HG02798 (cell line): ENCODE measurements at regions not wholly inside any gene's neighbourhood (a gene's known extent, or its start where the extent isn't known, plus 50 kb on each side); places are given as distances from the start of the nearest gene placed in this dataset.

ENCODE experiments used
- ATAC-seq: cut with Tn5 transposase; IDR thresholded peaks from one replicate; pipeline ENCODE4 v1.9.1; 2021; ENCODE audit warnings: mild to moderate bottlenecking; ENCODE audit not compliant: unreplicated experiment, poor library complexity

DNA sequence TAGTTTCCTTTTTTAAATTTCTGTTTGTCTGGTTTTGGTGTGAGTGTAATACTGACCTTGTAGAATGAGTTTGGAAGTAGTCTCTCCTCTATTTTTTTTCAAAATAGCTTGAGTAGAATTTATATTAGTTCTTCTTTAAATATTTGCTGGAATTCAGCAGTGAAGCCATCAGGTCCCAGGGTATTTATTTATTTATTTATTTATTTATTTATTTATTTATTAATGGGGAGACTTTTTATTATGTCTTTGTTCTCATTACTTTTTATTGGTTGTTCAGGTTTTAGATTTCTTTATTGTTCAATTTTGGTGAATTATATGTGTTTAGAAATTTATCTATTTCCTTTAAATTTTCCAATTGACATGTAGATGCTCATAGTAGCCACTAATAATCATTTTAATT is 875.8 kb upstream of the COX7C start:
- no peak for ATAC-seq

DNA sequence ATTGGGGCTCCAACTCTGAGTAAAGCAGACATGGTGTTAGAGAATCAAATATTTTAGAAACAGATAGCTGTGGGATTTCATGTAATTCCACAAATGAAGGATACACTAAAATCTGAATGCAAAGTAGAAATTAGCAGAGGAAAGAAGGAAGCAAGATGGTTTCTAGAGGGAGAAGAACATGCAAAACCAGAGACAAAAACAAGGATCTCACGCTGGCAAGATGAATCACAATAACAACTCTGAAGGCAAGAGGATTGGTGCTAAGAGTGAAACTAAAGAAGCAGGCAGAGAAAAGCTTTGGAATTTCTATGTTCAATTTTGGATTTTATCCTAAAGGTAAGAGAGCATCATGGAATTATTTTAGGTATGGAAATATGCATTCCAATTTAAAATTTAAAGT is 857.2 kb upstream of the COX7C start:
- ATAC-seq: no peak

DNA sequence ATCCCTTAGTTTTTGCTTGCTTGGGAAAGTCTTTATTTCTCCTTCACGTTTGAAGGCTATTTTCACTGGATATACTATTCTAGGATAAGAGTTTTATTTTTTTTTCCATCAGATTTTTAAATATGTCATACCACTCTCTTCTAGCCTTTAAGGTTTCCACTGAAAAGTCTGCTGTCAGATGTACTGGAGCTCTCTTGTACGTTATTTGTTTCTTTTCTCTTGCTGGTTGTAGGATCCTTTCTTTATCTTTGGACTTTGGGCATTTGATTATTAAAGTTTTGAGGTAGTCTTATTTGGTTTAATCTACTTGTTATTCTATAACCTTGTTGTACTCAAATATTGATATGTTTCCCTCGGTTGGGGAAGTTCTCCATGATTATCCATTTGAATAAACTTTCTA is 848.4 kb upstream of the COX7C start:
- no peak for ATAC-seq

DNA sequence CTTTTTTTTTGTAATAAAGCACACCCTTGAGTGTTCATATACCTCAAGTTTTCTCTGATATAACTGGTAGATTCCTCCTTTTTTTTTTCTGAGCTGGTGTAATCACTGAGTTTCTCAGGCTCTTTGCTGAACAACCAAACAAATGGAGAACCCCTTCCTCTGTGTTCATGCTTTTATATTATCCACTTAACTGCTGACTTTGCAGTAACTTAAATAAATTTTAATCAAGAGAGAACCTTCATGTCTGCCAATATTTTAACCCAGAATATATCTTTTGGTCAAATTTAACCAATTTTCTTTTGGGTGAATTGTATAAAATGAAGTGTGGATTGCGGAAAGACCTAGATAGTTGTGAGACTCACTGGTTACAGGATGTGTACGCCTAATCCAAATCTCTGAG is 833.0 kb upstream of the COX7C start:
- no peak for ATAC-seq

DNA sequence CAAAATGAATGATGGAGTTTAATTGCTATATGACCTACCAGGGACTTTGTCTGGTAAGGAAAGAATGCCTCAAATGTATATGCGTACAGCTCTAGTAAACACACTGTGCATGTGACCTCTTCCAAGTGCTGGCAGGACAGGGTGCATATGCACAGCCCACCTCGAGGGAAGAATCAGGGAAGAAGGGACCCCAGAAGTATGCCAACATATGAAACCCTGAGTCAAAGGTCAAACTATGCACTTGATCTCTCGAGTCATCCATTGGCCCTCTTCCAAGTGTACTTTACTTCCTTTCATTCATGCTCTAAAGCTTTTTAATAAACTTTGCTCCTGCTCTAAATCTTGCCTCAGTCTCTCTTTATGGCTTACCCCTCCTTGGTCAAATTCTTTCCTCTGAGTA is 804.6 kb upstream of the COX7C start:
- ATAC-seq: no peak

DNA sequence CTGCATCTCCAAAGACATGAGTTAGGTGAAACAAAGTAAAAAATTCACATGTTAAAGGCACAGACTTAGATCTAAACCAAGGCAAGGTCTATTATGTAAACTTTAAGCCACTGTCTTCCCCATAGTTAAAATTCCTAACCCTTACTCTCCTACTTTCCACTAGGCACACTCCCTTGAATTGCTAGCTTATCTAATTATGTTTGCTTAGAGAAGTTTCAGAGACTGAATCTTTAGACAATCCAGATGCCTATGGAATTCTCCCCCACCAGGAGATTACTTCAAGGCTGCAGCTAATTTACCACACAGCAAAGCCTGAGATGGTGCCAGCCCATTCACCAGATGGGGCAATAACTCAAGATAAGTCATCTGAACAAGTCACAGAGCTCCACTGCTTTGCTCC is 803.1 kb upstream of the COX7C start:
- no peak for ATAC-seq

DNA sequence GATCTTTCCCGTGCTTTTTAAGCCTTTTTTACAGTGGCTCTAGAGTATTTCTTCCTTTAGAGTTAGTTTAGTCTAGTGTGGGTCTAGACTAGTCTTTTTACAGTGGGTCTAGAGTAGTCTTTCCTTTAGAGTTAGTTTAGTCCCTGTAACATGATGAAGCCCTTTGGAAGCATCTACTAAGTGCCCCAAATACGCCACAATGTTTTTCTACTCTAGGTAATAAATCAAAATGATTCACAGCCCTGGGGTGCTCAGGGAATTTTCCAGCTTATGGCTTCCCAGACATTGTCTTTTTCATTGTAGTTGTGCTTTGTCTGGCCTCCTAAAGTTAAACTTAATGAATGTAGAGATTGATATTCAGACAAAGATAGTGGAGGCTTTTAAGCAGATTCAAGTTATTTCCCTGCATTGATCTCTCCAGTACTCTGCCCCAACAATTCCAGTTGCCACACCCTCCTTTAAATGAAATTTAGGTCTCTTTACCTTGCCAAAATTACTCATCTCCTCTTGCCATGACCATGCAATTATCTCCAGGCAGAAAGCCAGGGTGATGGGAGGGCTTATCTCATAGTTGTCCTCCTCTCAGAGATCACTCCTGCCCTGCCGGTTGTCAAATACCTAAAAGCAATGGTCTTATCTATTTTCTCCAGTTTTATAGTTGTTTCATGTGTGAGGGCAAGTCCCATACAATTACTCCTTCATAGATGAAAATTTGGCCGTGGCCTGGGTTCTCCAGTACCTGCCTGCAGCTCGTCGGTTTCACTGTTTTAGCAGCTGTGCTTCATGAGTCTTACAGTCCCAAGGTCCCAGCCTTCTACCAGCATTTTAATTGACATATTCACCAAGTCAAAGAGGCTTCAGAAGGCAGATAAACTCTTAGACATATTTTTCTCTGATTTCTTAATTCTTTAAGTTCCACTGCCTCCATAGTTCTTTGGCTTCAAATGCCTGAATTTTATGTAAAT is 794.0 kb upstream of the COX7C start:
- no peak for ATAC-seq

DNA sequence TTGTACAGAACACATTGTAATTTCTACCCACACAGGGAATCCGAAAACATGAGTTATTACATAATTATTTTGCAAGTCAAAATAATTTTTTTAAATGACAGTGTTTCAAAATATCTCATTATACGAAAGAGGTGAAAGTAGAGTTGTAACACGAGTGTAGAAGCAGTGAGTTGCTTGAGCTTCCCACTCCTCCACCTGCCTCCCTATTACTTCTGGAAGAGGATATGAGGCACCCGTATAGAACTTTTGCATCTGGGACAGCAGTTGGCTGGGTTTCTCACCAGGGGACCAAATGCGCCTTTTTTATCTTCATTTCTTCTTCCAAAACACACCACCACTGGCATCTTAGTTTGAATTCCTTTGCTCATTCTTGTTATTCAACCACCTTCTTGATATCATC is 779.0 kb upstream of the COX7C start:
- no peak for ATAC-seq

DNA sequence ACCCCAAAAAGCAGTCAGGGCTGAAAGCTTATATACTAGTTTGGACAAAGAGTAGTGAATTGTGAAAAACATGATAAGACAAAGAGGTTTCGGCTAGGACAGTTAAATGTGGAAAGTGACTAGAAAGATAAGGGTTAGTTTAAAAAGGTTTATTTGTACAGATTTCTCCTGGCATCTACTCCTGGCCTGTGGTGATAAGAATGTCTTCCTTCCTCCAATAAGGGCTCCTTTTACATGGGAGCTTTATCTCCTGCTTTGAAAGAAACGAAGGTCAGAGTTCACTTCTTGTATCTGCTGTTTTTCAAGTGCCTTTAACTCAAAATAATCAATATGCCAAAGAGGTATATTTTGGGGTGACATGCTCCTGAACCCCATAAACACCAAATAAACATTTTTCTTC is 776.1 kb upstream of the COX7C start:
- ATAC-seq: no peak

DNA sequence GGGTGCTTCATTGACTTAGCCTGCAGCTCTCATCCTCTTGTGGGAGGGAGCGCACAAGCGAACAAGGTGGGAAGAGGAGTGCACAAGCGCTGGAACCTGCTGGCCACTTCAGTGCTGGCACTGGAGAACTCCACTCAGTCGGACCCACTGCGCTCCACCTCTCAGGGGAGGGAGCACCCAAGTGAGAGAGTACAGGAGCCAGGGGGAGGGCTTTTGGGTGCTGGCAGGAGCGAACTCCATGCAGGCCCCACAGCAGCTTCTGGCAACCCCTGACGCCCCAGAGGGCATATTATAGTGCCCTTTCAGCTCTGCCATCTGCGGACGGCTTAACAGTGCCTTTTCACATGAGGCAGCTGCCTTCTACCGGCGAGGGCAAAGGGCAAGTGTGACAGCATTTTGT is 774.2 kb upstream of the COX7C start:
- no peak for ATAC-seq

DNA sequence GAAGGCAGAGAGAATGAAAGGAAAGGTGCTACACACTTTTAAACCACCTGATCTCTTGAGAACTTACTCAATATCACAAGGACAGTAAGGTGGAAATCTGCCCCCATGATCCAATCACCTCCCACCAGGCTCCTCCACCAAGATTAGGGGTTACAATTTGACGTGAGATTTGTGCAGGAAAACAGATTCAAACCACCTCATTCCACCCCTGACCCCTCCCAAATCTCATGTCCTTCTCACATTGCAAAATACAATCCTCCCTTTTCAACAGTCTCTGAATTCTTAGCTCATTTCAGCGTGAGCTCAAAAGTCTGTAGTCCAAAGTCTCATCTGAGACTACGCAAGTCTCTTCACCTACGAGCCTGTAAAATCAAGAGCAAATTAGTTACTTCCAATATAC is 768.3 kb upstream of the COX7C start:
- no peak for ATAC-seq

DNA sequence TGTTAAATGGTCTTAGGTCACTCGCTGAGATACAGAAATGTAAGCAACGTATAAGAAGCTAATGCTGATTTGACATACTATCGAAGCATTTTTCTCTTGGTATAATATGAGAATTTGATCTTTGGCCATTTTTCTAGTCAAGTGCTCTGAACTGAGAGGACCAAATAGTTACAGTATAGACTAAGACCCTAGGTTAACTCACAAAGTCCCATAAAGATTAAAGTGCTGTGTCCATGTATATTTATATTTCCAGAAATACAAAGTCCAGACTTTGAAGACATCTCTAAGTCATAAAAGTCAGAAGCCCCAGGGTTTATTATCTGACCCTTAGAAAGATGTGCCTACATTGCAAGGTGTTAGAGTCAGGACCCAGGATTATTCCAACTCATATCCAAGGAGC is 752.4 kb upstream of the COX7C start:
- no peak for ATAC-seq

DNA sequence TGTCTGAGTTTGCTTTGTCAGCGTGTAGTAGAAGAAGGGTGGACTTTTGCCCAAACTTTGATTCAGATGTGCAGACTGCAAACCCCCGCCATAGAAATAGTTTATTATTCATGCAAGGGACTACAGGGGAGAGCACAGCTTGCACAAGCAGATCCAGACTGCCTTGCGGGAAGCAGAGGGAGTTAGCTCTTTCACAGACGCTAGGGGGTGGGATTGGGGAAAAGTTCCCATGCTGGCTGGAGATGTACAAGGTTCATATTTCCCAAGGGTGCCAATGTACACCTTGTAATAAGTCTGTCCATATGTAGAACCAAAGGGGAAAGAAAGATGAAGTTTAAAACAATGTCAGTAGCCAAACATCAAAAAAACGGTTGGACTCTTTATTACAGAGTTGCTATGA is 749.7 kb upstream of the COX7C start:
- no peak for ATAC-seq

DNA sequence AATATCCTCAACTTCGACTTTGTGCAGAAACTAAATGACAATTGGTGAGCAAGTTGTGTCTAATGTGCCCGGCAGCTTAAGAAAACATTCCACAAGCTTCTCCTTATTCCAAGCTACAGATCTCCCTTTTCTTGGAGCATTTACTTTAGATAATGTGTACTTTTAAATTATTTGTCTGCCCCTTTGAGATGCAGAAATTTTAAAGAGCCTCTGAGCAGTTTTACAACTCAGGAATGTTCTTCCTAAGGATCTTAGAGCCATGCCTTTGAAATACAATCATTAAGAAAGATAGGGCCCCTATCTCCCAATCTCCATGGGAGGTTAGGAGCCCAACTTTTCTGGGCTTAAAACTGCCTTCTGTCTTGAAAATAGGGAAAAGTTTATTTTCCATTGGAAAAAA is 723.7 kb upstream of the COX7C start:
- ATAC-seq: no peak

DNA sequence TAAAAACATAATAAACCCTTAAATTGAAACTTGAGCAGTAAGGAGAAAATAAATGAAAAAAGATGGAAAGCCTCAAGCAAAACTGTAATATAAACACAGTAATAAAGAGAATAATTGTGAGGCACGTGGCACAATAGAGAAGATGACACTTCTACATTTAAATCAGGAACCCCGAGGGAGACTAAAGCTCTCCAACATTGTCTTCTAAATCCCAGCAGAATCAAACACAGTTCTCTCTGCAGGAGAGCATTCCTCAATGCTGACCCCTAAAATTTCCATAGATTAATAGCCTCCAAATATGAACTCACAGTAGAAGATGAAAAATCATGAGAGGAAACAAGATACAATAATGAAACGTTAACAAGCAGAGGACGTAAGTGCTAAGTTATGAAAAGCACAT is 721.2 kb upstream of the COX7C start:
- ATAC-seq: no peak

DNA sequence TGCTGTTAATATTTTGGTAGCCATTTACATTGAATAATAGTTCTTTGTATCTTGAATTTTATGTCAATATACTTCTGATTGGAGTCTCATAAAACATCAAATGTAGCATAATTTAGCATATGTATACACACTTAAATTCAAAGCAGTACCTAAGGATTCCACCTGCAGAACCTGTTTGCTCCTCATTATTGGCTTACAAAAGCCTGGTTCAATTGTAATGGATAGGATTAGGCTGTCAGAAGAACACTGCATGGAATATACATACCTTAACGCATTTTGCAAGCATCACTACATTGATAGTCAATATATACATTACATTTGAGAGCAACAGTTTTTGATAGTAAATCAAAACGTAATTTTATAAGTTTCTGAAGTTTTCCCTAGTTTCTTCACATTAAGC is 711.3 kb upstream of the COX7C start:
- no peak for ATAC-seq

DNA sequence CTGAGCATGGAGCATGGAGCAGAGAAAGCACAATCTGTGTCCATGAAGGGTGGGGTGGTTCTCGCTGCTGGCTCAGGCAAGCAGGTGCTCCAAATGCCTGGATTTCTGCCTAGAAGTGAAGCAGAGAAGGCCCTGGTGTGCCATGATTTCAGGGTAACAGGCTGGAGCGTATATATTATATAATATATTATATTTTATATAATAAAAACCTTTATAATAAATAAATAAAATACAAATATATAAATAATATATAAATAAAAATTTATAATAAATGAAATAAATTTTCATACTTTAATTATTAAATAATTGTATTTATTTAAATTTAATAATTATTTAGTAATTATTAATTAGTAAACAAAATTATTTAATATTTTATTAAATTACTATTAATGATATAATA is 707.4 kb upstream of the COX7C start:
- ATAC-seq: no peak

DNA sequence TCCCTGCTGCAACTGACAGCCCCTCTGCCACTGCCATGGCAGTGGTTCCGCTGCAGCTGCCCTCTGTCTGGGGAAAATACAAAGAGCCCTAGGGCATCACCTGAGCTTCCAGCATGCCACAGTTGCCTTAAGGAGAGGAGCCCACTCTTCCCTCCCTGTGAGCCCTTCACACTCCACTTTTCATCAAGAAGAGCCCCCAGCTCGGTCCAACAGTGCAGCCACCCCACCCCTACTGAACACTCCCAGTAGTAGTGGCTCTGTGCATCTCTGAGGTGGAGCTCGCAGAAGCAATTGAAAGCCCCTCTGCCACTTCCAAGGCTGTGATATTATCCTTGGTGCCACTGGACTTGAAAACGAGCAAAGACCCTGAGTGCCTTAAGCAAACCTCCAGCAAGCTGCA is 696.8 kb upstream of the COX7C start:
- ATAC-seq: no peak

DNA sequence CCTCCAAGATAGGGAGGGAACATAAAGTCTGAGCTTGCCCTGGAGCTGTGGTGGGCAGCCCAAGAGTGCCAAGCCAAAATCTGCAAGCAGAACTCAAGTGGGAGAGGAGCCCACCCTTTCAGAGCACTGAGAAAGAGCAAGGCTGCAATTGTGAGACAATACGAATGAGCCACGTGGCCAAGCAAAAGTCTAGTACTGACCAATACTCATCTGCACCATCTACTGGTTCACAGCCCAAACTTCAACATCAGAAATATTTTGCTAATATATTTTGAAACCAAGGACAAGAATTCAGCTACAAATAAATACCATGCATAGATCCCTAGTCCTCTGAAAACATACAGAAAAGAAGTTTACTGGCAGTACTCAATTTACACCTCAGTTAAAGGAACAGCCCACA is 696.2 kb upstream of the COX7C start:
- ATAC-seq: no peak

DNA sequence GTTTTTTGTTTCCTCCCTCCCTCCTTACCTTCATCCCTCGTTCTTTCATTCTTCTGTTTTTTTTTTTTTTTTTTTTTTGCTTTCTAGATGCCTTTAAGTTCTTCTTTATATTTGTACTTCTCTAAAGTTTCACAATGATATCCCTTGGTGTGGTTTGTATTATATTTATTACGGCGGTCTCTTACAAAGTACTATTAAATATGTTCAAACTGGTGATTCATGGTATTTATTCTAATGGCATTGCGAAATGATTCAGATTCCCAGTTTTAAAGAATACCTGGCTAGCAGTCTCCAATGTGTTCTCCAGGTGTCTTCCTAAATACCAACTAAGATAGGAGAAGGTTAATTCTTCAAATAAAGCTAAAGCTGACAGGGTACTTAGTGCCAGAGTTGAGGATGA is 690.1 kb upstream of the COX7C start:
- no peak for ATAC-seq

DNA sequence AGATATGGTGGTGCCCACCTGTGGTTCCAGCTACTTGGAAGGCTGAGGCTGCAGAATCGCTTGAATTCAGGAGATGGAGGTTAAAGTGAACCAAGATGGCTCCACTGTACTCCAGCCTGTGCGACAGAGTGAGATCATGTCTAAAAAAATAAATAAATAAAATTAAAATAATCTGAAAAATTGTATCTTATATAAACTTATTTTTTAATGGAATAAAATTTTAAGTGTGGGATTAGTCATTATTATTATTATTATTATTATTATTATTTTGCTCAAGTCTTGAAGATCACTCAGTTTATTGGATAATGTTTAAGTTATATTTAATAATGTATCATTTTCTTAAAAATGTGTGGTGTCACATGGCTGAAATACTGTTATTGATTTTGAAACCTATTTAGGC is 688.0 kb upstream of the COX7C start:
- ATAC-seq: no peak

DNA sequence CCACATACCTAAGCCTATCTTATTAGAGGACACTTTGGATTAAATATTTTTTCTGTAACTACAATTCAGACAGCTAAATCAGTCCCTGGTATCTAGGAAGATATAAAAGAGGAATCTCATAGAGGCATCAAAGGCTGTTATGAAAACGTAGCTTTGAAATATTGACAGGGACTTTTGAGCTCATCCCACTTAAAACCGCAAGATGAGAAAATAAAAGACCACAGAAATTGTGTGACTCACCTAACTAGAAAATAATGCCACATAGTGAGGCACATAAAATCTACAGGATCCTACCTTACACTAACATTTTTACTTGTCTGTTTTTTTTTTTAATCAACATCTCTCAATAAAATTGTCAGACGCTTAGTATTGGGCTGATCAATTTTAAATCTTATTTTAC is 686.5 kb upstream of the COX7C start:
- no peak for ATAC-seq
